GM06990 (cell line): ENCODE measurements at regions not wholly inside any gene's neighbourhood (a gene's known extent, or its start where the extent isn't known, plus 50 kb on each side); places are given as distances from the start of the nearest gene placed in this dataset.

Experiments used
- DNase-seq: peaks from one replicate; pipeline ENCODE4 v3.0.0-alpha.2; 2011; ENCODE audit not compliant: insufficient read length; ENCODE audit errors: extremely low read depth
- H3K27me3 ChIP-seq: replicated peaks from 2 replicates; pipeline ENCODE4 v1.6.0; 2011; ENCODE audit warnings: low read length; ENCODE audit not compliant: control insufficient read depth, insufficient read depth
- H3K36me3 ChIP-seq: 2 replicates; pipeline ENCODE4 v1.5.1; 2011; ENCODE audit warnings: low read length; ENCODE audit not compliant: control insufficient read depth, insufficient read depth
- H3K4me3 ChIP-seq: replicated peaks from 2 replicates; pipeline ENCODE4 v1.5.1; 2011; ENCODE audit warnings: low read depth, mild to moderate bottlenecking, control low read depth, low read length
- TF ChIP-seq, protein P1 (sequence below): IDR thresholded peaks from 2 replicates; pipeline ENCODE4 v1.5.1; 2011; ENCODE audit warnings: low read length, control low read depth, mild to moderate bottlenecking, inconsistent platforms; ENCODE audit not compliant: insufficient read depth, poor library complexity, severe bottlenecking

DNA sequence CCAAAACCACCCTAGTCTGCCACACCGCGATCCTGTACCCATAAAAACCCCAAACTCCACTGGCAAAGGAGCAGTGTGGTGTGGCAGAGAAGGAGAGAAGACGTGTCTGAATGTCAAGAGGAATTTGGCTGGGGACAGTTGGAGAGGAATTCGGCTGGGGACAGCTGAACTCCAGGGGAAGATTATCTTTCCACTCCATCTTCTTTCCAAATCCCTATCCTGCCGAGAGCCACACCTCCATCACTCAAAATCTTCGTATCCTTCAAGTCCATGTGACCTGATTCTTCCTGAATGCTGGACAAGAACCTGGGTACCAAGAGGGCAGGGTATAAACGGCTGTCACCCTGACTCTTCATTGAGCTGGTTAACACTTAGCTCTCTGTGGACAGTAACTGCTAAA lies 448.1 kb downstream of the ARHGEF28 start:
- H3K4me3 ChIP-seq = no peak overlapping the region
- no peaks in the 10 kb centered on the region; the same call in 1 of the 2 replicates for H3K27me3 ChIP-seq
- no peaks in the 10 kb centered on the region for H3K36me3 ChIP-seq
- TF ChIP-seq, protein P1, sequence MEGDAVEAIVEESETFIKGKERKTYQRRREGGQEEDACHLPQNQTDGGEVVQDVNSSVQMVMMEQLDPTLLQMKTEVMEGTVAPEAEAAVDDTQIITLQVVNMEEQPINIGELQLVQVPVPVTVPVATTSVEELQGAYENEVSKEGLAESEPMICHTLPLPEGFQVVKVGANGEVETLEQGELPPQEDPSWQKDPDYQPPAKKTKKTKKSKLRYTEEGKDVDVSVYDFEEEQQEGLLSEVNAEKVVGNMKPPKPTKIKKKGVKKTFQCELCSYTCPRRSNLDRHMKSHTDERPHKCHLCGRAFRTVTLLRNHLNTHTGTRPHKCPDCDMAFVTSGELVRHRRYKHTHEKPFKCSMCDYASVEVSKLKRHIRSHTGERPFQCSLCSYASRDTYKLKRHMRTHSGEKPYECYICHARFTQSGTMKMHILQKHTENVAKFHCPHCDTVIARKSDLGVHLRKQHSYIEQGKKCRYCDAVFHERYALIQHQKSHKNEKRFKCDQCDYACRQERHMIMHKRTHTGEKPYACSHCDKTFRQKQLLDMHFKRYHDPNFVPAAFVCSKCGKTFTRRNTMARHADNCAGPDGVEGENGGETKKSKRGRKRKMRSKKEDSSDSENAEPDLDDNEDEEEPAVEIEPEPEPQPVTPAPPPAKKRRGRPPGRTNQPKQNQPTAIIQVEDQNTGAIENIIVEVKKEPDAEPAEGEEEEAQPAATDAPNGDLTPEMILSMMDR = no peak
- DNase-seq = no peak

DNA sequence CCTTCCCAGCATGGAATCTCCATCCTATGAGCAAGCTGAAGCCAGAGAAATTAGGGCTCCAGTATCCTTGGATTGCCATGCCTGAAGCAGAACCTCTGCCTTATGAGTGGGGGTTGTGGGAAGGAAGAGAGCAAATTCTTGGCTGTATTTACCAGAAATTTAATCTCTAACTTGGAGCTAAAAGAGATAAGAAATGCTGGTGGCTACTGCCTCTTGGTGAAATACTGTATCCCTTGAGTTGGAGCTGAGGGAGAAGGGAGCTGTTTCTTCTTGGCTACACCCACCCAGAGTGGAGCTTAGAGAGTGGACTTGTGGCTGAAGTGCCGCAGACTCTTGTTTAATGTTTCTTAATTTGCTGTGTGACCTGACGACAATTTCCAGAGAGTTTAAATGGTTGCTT lies 447.3 kb downstream of the ARHGEF28 start:
- Histone ChIP-seq H3K36me3 (no peaks in the 10 kb centered on the region), H3K4me3 (no peak overlapping the region), H3K27me3 (no peaks in the 10 kb centered on the region; the same call in 1 of the 2 replicates)
- no peak for DNase-seq
- TF ChIP-seq, protein P1 = no peak

DNA sequence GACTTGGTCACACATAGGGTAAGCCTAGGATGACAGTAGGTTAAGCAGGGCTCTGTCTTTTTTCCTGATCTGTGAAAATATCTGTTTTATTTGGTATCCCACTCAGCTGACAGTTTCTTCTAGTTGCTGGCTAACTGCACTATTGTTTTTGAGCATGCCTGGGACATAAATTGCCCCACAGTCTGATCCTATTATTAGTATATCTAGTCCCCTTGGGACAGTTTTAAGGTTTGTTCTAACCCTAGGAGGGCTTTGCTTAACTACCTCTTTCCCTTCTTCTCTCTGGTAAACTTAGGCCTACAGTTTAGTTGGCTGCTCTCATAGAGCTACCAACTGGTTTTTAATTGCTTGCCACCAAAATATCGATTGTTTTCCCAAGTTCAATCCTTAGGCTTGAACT lies 446.6 kb downstream of the ARHGEF28 start:
- no peak overlapping the region for H3K4me3 ChIP-seq
- DNase-seq = no peak
- H3K36me3 ChIP-seq = no peaks in the 10 kb centered on the region
- H3K27me3 ChIP-seq = no peaks in the 10 kb centered on the region; the same call in 1 of the 2 replicates
- TF ChIP-seq, protein P1 = no peak

DNA sequence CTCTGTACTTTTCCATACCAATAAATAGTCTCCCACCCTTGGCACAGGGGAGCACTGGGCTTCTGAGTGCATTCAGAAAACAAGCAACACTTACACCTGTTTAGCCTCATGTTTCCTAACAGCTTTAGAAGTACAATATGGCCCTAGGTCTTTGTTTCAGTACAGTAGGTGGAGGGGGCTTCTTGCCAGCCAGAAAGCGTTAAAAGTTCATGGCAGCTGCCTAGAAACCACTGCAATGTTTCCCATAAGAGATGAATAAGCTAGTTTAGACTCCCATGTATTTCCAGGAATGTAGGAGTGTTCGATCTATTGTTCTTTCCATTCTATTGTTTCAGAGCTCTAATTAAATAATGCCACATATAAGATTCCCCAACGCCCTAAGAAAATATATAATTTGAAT lies 444.8 kb downstream of the ARHGEF28 start:
- no peak for DNase-seq
- H3K27me3 ChIP-seq = no peaks in the 10 kb centered on the region; the same call in 1 of the 2 replicates
- TF ChIP-seq, protein P1 = no peak
- no peaks in the 10 kb centered on the region for H3K36me3 ChIP-seq
- no peak overlapping the region for H3K4me3 ChIP-seq

DNA sequence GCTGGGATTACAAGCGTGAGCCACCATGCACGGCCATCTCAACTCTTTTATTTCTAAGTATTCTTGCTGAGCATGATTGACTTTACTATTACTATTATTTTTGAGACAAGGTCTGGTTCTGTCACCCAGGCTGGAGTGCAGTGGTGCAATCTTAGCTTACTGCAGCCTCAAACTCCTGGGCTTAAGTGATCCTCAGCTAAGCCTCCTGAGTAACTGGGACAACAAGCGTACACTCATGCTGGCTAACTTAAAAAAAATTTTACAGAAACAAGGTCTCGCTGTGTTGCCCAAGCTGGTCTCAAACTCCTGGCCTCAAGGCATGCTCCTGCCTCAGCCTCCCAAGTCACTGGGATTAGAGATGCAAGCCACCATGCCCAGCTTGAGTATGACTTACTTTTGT lies 443.7 kb downstream of the ARHGEF28 start:
- TF ChIP-seq, protein P1 = no peak
- no peak for DNase-seq
- no peaks in the 10 kb centered on the region for H3K36me3 ChIP-seq
- no peak overlapping the region for H3K4me3 ChIP-seq
- no peaks in the 10 kb centered on the region; the same call in 1 of the 2 replicates for H3K27me3 ChIP-seq
